SU-DHL-6 (cell line): ENCODE measurements at regions not wholly inside any gene's neighbourhood (a gene's known extent, or its start where the extent isn't known, plus 50 kb on each side); places are given as distances from the start of the nearest gene placed in this dataset.
"Not testable (repeated sequence)": the region's sequence is repeated elsewhere in the genome, so short reads cannot be mapped to it uniquely, and the experiment has no call there.

Experiments used
- H2AFZ ChIP-seq: fragments of 200-600 bp; sonication (generic); 2 replicates; pipeline ENCODE4 v1.6.1; 2014; ENCODE audit warnings: low read depth, mild to moderate bottlenecking, moderate library complexity, mixed read lengths, antibody characterized with exemption, low read length; ENCODE audit not compliant: severe bottlenecking
- H3F3A ChIP-seq: fragments of 200-600 bp; shearing (Covaris generic); 2 replicates; pipeline ENCODE4 v1.6.0; 2016; ENCODE audit warnings: antibody characterized with exemption, mild to moderate bottlenecking; ENCODE audit not compliant: insufficient read depth
- H3K27ac ChIP-seq: fragments of 200-600 bp; sonication (generic); 2 replicates; pipeline ENCODE4 v1.5.1; 2016; ENCODE audit warnings: low read depth, mild to moderate bottlenecking, low read length, moderate library complexity, mixed read lengths
- H3K27me3 ChIP-seq: fragments of 200-600 bp; sonication (generic), shearing (Covaris generic); 2 replicates; pipeline ENCODE4 v1.6.0; 2014; ENCODE audit warnings: mild to moderate bottlenecking, low read length
- H3K36me3 ChIP-seq: fragments of 200-600 bp; sonication (generic); 2 replicates; pipeline ENCODE4 v1.6.1; 2014; ENCODE audit warnings: mild to moderate bottlenecking, low read length, mixed read lengths
- H3K4me2 ChIP-seq: fragments of 300-600, 200-600 bp; shearing (Covaris generic), sonication (generic); 2 replicates; pipeline ENCODE4 v1.6.0; 2014; ENCODE audit warnings: low read length, low read depth, mild to moderate bottlenecking; ENCODE audit not compliant: poor library complexity, severe bottlenecking
- H3K4me3 ChIP-seq: fragments of 200-600 bp; sonication (generic); 2 replicates; pipeline ENCODE4 v1.5.1; 2014; ENCODE audit warnings: antibody characterized with exemption, low read length, mild to moderate bottlenecking, mixed read lengths; ENCODE audit not compliant: insufficient read depth, poor library complexity, severe bottlenecking
- H3K79me2 ChIP-seq: fragments of 200-600 bp; sonication (generic); 2 replicates; pipeline ENCODE4 v1.6.1; 2014; ENCODE audit warnings: mild to moderate bottlenecking, low read length, moderate library complexity; ENCODE audit not compliant: insufficient read depth
- H3K9ac ChIP-seq: fragments of 200-600 bp; sonication (generic); 2 replicates; pipeline ENCODE4 v1.7.0; 2014; ENCODE audit warnings: mild to moderate bottlenecking, low read length
- H3K9me2 ChIP-seq: fragments of 200-600 bp; sonication (generic); replicated peaks from 2 replicates; pipeline ENCODE4 v1.6.1; 2014; ENCODE audit warnings: low read length; ENCODE audit not compliant: insufficient read depth
- H3K9me3 ChIP-seq: fragments of 200-600 bp; sonication (generic); 2 replicates; pipeline ENCODE4 v1.6.1; 2014; ENCODE audit warnings: low read length, mixed read lengths; ENCODE audit not compliant: insufficient read depth
- H4K20me1 ChIP-seq: fragments of 200-600 bp; sonication (generic); 2 replicates; pipeline ENCODE4 v1.6.1; 2014; ENCODE audit warnings: low read depth, mild to moderate bottlenecking, antibody characterized with exemption, low read length, moderate library complexity, mixed read lengths
- CTCF ChIP-seq: fragments of 200-600 bp; sonication (generic); IDR thresholded peaks from one replicate; pipeline ENCODE4 v1.5.1; 2017; ENCODE audit warnings: antibody characterized with exemption, mild to moderate bottlenecking, low read length, moderate library complexity; ENCODE audit not compliant: insufficient read depth, poor library complexity, severe bottlenecking
- EZH2phosphoT487 ChIP-seq: fragments of 200-600 bp; sonication (generic), shearing (Covaris generic); conservative IDR thresholded peaks from 2 replicates; pipeline ENCODE4 v1.6.1; 2018; ENCODE audit warnings: mild to moderate bottlenecking, antibody characterized with exemption, low read length, moderate library complexity, mixed read lengths

- Histone ChIP-seq H3K4me2 (no peak overlapping the region), H3F3A (no peaks in the 10 kb centered on the region), H3K9ac (no peak overlapping the region), H3K4me3 (no peak overlapping the region), H3K79me2 (no peaks in the 10 kb centered on the region), H3K9me3 (no peaks in the 10 kb centered on the region), H3K9me2 (no peaks in the 10 kb centered on the region), H3K27me3 (no peaks in the 10 kb centered on the region), H2AFZ (no peak overlapping the region), H4K20me1 (no peaks in the 10 kb centered on the region), H3K36me3 (no peaks in the 10 kb centered on the region), H3K27ac (no peak overlapping the region)
- no peak for TF ChIP-seq CTCF
- TF ChIP-seq EZH2phosphoT487: no peak
Measured at GRCh38 chr5:104845541-104845940, 1283.0 kb upstream of the NUDT12 start.

GRCh38 chr5:104843822-104844221, 1281.2 kb upstream of the NUDT12 start:
- Histone ChIP-seq H3F3A (no peaks in the 10 kb centered on the region), H4K20me1 (no peaks in the 10 kb centered on the region), H3K4me3 (no peak overlapping the region), H3K4me2 (no peak overlapping the region), H3K9me3 (no peaks in the 10 kb centered on the region), H3K27ac (no peak overlapping the region), H3K27me3 (no peaks in the 10 kb centered on the region), H2AFZ (no peak overlapping the region), H3K79me2 (no peaks in the 10 kb centered on the region), H3K9ac (no peak overlapping the region), H3K36me3 (no peaks in the 10 kb centered on the region), H3K9me2 (no peaks in the 10 kb centered on the region)
- no peak for TF ChIP-seq CTCF
- no peak for TF ChIP-seq EZH2phosphoT487

- H4K20me1 ChIP-seq: no peaks in the 10 kb centered on the region
- no peak overlapping the region for H3K27ac ChIP-seq
- H3K9me2 ChIP-seq: no peaks in the 10 kb centered on the region
- no peaks in the 10 kb centered on the region for H3K36me3 ChIP-seq
- no peak overlapping the region for H2AFZ ChIP-seq
- H3K27me3 ChIP-seq: no peaks in the 10 kb centered on the region
- no peaks in the 10 kb centered on the region for H3F3A ChIP-seq
- no peaks in the 10 kb centered on the region for H3K79me2 ChIP-seq
- H3K4me3 ChIP-seq: no peak overlapping the region
- H3K9ac ChIP-seq: no peak overlapping the region
- no peak for TF ChIP-seq CTCF
- TF ChIP-seq EZH2phosphoT487: no peak
- no peak overlapping the region for H3K4me2 ChIP-seq
- H3K9me3 ChIP-seq: no peaks in the 10 kb centered on the region
Measured at GRCh38 chr5:104840284-104840683, 1277.7 kb upstream of the NUDT12 start.

- not testable (repeated sequence) for H3F3A ChIP-seq, H3K79me2 ChIP-seq, H3K4me3 ChIP-seq, H3K36me3 ChIP-seq, H3K9ac ChIP-seq, H3K27me3 ChIP-seq, H4K20me1 ChIP-seq, H2AFZ ChIP-seq, H3K27ac ChIP-seq, H3K9me3 ChIP-seq, H3K4me2 ChIP-seq, H3K9me2 ChIP-seq
Measured at GRCh38 chr5:104831515-104831914, 1268.9 kb upstream of the NUDT12 start.
